Upper lobe of left lung (tissue), 4 donors: ENCODE measurements at regions not wholly inside any gene's neighbourhood (a gene's known extent, or its start where the extent isn't known, plus 50 kb on each side); places are given as distances from the start of the nearest gene placed in this dataset.

ENCODE experiments used
- POLR2A ChIP-seq, 4 donors: fragments of 450-650 bp; IDR thresholded peaks; one replicate each; pipeline ENCODE4 v1.5.1; 2016 to 2017; ENCODE audit warnings: antibody characterized with exemption in 4 of 4, mild to moderate bottlenecking in 2 of 4
- TF ChIP-seq, protein P1 (sequence below), 6 experiments: fragments of 450-650 bp in 4 of 6; fragments of 200-600 bp in 2 of 6; sonication (generic) in 2 of 6; IDR thresholded peaks; one replicate each; pipeline ENCODE4 v1.5.1; 2016 to 2019; ENCODE audit warnings: antibody characterized with exemption in 6 of 6

DNA sequence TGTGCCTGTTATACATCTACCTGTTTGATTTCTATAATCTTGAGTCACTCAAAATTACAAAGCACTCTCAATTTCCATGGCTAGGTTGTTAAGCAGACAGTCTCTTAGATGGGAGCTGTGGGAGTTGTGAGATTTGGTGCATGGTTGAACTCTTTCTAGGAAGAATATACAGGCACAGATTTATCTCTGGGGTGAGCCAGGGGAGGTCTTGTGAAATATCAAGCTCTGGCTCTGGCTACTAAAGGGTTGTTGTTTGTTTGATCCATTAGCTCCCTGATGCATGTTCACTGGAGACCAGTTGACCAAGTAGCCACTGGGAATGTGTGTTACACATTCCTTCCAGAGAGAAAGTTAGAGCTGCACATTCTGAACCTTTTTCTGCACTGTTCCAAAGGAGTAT lies 117.2 kb upstream of the HMGA2 start:
- TF ChIP-seq, protein P1, sequence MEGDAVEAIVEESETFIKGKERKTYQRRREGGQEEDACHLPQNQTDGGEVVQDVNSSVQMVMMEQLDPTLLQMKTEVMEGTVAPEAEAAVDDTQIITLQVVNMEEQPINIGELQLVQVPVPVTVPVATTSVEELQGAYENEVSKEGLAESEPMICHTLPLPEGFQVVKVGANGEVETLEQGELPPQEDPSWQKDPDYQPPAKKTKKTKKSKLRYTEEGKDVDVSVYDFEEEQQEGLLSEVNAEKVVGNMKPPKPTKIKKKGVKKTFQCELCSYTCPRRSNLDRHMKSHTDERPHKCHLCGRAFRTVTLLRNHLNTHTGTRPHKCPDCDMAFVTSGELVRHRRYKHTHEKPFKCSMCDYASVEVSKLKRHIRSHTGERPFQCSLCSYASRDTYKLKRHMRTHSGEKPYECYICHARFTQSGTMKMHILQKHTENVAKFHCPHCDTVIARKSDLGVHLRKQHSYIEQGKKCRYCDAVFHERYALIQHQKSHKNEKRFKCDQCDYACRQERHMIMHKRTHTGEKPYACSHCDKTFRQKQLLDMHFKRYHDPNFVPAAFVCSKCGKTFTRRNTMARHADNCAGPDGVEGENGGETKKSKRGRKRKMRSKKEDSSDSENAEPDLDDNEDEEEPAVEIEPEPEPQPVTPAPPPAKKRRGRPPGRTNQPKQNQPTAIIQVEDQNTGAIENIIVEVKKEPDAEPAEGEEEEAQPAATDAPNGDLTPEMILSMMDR (IDR thresholded peaks at IDR 0.05): no peak
- TF ChIP-seq POLR2A (IDR thresholded peaks at IDR 0.05): no peak
